ENCODE measurements at regions not wholly inside any gene's neighbourhood (a gene's known extent, or its start where the extent isn't known, plus 50 kb on each side); places are given as distances from the start of the nearest gene placed in this dataset.
"Not testable (repeated sequence)": the region's sequence is repeated elsewhere in the genome, so short reads cannot be mapped to it uniquely, and the experiment has no call there.

DNA sequence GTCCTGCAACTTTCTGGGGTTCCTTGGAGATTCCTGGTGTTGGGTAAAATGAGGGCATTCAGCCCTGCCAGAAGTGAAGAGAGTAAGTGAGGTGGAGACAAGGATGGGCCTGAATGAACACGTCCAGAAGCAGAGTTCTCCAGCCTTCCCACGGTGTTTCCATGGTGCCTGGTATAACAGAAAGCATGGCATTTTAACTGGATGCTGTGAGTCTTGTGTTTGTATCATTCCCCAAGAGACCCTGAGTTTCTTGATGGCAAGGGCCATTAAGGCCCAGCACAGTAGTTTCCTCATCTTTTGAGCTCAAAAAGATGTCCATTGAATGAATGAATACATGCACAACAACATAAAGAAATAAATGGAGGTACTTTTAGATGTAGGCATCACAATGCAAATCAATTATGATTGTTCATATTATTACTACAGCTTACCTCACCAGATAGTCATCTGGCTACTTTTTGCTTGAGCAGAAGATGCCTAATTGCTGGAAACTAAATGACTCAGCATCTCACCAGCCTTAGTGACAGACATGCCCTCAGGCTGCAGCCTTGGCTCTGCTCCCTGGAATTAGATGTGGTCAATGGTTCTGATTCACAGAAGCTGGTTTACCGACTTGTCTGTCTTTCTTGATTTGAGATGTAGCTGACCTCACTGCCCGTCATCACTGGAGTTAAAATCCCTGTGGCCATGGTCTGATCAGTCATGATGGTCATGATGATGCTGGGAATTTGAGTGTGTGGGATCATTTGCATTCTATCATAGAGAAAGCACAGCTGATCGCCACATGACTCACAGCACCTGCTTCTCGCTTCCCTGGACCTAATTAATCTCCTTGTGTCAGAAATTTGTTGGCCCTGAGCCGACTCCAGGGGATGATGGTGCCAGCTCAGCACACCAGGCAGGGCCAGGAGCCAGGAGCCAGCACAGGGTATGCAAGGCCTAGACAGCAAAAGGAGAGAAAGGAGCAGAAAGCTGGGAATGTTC is 83.9 kb downstream of the CXCL12 start:
- peak; percentile 46 for DNase-seq

DNA sequence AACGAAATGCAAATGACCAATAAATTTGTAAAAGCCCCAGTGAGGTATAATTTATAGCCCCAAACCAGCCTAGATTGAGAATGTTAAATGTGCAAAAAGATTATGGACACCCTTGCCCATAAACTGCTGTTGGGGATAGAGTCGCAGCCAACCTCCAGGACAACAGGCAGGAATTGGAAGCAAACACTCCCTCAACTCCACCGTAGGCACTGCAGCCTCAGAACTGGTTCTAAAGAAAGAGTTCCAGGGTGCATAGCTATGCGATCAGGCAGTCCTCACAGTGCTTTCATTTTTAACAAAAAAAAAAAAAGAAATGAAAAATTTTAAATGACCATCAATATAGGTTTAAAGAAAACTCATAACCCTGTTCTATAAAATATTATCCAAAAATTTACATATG is 86.2 kb downstream of the CXCL12 start:
- DNase-seq: no peak

DNA sequence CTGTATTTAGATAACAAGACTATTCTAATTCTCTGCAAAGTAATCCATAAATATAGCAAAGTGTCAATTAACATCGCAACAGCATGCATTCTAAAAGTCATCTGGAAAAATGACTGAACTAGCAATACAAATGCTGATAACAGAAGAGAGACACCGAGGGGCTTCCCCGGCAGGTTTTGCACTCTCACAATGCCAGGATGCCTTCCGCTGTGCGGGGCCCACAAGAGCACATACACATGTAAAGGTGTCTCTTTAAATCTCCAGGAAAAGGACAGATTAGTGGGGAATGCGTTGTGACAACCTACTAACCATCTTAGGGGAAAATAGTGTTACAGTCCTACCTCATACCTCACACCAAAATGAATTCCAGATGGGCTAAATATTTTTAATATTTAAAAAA is 86.9 kb downstream of the CXCL12 start:
- DNase-seq: no peak

DNA sequence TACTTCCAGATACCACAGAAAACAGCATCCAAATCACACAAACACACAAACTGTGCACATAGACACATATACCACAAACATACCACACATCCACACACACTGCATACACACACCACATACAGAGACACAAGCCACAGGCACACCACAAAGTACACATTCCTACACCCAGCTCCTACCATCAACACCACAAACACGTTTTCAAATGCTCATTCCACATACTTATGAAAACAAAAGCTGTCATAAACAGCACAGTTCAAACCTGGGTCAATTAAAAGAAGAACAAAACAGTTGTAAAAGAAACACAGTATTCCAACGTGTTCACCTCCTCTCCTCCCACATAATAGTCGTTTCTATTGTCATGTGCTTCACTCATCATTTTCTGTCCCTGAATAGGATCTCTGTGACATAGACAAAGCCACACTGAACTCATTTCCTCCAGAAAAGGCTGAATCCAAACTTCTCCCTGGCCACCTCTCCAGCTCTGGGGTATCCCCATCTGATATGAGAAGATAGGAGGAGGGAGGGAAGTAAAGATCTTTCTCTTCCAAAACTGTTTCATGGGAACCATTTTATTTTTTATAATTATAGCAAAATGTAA is 89.2 kb downstream of the CXCL12 start:
- DNase-seq: no peak

DNA sequence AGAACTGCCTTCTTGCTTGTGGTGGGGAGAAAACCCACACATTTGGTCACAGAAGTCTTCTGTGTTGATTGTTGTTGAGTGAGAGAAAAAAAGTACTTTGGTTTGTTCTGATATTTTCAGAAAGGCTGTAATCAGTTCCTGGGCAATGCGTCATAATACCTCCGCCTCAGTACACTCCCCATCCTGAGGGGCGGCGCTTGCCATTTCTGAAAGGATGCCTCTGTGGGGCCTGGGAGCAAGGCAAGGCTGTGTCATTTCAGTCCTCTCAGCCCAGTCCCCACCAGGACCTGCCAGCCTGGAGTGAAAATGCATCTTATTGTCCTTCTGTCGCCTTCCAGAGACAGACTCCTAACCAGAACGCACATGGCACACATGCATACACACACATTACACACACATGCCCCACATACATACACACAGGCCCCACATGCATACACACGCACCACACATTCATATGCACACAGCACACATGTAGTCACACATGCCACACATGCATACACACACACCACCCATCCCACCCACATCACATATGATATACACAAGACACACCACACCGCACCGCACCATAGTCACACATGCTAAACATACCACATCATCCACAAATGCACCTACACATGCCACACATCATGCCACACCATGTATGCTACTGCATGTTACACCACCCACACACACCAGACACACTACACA is 90.0 kb downstream of the CXCL12 start:
- DNase-seq: no peak

DNA sequence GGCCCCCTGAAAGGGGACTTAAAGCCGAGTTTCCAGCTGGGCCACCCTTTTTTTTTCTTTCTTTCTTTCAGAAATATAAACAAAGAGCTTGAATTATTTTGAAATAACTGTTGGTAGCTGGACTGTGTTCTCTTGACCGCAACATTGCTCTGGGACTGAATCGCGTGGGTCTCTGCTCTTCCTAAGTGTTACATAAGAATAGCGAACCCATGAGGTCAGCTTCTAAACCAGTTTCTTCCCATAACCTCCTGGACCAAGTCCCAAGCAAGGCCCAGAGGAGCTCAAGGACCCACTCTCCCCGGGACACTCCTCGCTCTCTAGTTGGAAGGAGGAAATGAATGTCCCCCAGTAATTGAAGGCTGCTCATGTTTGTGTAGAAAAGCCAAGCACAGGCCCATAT is 91.1 kb downstream of the CXCL12 start:
- DNase-seq: no peak

DNA sequence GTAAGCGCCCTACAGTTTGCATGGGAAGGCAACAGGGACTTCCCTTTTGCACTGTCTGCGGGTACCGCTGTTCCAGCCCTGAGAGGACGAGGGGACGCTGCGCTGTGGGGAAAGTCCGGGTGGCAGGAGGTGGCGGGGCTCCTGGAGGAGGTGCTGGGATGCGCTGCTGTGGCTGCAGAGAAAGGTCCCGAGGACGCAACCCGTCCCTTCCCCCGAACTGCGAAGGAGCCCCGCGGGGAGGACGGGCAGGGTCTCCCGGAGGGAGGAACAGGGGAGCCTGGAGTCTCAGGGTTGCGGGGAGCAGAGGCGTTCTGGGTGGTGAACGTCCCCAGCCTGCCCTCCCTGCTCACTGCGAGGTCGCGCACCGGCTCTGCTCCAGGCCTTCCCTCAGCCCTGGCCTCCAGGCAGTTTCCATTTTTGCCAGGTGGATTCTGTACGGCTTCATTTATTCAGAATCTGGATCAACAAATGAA is 91.6 kb downstream of the CXCL12 start:
- no peak for DNase-seq

DNA sequence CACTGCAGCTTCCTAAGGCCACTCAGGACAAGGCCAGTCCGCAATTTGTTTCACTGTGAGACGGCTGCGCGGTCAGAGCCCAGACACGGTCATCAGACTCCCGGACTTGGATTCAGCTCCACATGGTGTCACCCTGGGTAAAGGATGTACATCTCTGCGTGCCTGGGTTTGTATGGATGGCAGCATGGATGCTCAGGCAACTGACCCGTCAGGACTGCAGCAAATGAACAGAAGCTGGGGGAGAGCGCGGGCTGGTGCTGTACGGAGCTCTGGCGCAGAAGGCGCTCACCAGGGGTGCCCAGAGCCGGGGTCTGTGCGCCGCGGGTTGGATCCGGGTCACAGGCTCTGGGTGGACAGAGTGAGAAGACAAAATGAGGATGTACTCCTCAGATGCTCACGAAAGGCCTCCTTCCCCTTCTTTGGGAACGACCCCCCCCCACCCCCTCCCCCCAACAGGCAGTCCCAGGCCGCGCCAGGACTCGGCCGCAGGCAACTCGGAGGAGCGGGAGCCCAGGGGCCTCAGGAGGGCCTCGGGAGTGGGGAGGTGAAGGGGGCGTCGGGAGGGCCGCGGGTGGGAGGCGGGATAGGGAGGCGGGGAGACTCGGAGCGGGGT is 92.4 kb downstream of the CXCL12 start:
- no peak for DNase-seq

DNA sequence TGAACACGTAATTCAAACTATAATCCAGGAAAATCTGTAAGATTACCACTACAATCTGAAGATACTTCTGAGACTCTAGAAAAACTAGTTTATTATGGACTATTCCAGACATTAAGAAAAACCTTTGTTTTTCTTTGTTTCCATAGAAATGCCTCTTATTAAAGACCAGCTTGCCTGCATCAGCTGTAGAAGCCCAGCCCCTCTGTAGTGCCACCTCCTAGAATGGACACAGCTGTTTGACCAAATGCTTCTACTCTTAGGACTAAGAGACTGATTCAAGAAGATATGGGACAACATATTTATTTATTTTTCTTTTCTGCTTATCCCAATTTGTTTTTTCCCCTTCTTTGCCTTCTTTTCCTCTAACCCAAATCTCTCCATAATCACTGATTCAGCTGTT is 93.8 kb downstream of the CXCL12 start:
- no peak for DNase-seq

DNA sequence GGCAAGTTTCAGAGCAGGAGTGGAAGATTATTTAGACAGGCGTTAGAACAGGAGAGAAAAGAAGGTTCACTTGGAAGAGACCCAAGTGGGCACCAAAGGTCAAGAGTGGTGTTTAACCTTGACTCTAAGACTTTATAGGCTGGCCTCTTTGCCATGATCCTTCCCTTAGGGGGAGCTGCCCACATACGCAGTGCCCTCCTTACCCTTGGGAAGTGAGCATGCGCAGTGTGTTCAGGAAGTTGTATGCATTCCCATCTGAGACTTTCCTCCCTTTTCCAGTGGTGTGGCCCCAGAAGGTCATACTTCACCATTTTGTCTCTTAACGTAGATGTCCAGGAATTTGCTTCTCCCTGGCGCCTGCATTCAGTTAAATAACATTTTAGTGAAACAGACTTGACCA is 95.8 kb downstream of the CXCL12 start:
- DNase-seq: no peak

DNA sequence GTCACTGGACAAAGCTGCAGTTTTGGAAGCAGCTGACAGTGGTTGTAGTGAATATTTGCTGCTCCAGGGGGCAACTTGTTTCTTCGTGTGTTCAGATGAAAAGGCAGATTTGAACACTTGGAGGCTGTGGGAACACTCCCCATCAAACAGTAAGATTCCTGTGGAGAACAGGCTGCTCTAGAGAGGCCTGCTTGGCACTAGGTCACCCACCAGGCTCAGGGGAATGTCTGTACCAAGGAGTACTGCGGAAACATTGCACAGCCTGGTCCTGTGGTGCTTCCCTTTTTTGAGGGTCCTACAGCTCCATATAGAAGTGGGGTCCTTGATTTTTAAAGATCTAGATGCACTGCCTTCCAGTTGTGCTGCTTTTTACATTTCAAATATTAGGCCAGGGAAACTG is 97.5 kb downstream of the CXCL12 start:
- DNase-seq: no peak

DNA sequence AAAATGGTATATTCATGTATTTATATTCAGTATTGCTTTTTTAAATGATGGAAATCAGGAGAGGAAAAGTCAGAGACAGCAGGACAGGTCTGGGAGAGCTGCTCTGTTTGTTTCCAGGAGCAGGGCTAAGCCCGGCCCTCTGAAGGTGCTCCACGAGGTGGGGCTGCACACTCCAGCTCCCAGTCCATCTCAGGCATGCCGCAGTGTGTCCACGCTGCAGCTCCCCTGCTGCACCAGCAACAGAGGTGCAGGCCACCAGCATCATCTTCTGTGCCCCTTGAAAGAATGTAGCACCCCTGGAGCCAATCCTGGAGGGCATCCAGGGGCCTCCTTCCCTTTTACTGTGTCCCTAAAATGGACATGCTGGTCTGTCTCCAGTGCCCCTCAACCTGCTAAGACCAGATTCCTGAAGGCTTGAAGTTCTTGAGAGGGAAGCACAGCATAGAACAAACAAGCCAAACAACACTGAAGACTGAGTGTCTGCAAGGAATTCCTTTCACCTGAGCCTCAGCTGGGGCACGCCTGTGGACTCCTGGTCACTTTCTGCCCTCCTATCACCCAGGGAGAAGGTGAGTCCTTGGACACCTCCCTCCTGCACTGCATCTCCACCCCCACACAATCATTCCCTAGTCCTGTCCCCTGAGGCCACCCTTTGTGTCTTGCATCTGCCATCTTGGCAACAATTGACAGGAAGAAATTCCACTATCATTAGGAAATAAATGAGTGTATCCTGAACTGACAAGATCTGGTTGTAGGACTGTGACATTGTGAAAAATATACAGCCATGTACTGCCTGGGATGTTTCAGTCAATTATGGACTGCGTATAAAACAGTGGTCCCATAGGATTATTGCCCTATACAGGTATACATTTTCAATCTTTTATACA is 100.5 kb downstream of the CXCL12 start:
- no peak for DNase-seq

DNA sequence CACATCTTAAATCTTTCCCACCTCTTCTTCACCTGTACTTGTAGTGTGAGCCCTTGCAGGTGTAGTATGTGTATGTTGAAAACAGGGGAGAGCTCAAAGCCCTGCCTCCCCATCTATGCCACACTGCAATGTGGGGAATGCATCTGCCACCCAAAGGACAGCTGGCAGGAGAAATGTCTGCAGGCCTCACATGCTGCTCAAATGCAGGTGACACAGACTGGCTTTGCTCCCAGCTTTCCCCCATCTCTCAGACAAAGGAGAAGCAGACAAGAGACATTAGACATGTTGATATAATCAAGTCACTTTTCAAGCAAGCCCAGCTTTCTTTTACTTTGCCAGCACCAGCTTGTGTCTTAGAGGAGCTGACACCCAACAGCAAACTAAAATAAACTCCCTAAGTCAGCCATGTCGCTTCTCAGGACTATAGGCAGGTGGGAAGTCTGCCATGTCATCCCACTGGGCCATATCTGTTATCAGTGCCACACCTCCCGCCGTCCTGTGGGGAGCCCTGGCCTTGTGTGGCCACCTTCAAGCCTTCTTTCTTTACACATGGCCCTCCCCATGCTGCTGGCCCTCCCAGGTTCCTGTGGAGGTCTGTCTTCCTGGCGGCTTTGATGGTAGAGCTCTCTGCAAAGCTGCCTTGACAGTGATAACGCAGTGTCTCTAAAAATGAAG is 102.1 kb downstream of the CXCL12 start:
- no peak for DNase-seq

DNA sequence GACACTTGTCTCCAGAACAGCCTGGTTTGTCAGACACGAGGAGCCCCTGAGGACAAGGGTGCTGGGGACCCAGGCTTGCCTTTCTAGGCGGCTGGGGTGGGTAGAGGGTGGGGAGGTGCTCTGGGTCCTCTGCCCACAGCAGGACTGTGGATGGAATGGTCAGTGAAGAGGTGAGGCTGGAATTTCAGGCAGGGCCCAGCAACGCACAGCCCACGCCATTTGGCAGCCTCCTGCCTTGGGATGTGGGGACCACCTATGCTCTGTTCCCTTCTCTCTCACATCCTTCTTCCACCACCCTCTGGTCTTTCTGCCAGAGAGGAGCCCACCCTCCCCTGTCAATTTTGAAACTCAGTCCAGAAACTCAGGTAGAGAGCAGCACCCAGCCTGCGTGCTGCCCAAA is 103.2 kb downstream of the CXCL12 start:
- no peak for DNase-seq

DNA sequence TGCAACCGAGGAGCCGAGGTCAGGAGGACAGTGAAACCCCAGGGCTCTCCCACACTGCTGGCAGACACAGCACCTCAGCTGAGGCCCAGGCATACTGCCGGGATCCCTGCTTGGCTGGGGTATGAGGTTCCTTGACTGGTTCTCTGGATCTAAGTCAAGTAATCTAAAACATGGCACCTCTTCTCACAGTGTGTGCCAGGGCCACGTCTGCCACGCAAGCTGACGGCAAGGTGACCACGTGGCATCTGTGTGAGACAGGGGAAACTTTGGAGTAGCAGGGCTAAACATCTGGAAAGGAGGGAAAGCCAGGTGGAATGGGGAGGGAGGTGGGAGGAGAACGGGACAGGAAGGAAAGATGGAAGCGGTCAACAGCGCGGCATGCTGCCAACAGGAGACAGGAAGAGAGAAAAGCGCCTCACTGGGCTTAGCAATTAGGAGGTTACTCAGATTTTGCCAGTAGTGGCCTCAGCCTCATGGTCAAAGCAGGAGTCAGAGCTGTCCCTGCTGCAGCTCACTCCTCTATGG is 103.7 kb downstream of the CXCL12 start:
- DNase-seq: no peak

DNA sequence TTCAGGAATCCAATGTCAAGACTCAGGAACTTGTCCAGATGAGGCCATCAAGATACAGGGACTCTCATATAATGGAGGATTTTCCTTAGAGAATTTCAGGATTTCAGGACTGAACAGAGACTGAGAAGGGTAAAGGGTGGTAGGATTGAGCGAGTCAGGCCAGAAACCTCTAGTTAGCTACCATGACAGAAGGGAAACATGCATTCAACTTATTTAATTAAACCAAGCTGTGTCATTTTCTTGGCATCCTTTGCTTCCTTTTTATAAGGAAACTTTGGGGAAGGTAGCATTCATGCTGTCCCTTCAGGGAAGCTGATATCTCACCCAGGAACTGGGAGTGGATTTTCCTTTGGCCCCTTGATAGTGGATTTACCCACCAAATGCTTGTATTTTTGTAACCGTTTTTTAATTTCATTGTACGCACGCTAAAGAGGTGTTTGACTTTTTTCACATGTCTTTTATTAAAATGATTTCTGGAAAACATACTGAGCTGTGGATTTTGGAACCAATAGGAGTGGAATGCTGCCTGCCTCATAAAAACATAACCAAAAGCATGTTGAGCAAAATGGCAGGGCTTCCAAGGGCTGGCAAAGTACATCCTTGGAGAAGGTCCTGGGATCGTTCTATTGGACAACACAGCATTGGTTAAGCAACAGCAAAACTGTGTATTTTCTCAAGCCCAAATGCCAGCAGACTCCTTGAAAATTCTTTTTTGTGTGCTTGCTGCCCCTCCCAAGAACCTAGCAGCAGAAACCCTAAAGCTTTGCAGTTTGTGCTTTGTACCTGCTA is 104.5 kb downstream of the CXCL12 start:
- DNase-seq: no peak

DNA sequence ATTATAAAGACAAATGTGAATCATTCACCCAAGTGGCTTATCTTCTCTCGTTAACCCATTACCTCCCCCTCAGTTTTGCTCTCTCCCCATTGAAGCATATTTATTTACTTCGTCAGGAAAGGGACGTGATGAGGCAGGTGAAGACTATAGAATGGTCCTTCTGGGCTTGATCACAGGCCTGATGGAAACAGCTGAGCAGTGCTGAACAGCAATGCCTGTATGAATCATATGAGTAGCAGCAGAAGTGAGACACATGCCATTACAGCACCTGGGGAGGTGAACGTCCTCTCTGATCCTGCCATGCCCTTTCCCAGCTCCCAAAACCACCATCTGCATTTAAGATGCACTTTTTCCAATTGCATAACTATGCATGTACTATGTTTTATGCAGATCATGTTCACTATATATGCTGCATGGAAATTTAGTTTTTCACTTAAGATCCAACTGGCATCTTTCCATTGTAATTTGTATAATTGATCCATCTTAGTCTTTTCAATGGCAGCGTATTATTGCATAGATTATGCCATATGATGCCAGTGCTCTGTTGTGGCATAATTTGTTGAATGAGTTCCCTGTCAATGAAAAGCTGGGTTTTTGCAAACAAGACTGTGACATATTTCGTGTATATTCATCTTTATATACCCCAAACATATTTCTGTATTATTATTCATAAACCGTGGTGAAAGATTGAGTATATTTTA is 105.3 kb downstream of the CXCL12 start:
- no peak for DNase-seq

DNA sequence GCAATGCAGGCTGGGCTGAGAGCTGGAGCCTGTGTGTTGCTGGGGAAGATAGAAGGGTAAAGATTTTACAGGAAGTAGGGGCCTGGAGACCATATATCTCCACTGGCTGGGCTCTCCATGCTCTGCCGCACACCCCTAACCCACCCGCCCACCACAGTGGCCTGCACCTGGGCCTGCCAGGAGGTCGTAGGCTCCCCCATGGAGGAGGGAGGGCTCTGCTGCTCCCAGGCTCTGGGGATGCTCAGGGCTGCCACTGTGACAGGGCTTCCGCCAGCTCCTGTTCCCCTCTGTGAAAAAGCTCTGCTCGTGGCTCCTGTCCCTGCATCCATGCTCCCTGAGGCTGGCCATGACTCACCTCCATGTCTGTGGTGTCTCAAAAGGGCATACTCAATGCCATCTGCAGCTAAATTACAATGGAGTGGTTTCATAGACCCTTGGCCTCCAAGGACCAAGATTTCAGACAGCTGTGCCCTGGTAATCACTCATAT is 106.0 kb downstream of the CXCL12 start:
- DNase-seq: no peak

DNA sequence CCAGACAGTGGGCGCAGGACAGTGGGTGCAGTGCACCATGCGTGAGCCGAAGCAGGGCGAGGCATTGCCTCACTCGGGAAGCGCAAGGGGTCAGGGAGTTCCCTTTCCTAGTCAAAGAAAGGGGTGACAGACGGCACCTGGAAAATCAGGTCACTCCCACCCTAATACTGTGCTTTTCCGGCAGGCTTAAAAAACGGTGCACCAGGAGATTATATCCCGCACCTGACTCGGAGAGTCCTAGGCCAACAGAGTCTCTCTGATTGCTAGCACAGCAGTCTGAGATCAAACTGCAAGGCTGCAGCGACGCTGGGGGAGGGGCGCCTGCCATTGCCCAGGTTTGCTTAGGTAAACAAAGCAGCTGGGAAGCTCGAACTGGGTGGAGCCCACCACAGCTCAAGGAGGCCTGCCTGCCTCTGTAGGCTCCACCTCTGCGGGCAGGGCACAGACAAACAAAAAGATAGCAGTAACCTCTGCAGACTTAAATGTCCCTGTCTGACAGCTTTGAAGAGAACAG is 116.4 kb downstream of the CXCL12 start:
- DNase-seq: not testable (repeated sequence)

All from DMS 273 treated with DMSO at 0.1 percent for 48 hours (cell line).